ENCODE measurements at regions not wholly inside any gene's neighbourhood (a gene's known extent, or its start where the extent isn't known, plus 50 kb on each side); places are given as distances from the start of the nearest gene placed in this dataset.

DNA sequence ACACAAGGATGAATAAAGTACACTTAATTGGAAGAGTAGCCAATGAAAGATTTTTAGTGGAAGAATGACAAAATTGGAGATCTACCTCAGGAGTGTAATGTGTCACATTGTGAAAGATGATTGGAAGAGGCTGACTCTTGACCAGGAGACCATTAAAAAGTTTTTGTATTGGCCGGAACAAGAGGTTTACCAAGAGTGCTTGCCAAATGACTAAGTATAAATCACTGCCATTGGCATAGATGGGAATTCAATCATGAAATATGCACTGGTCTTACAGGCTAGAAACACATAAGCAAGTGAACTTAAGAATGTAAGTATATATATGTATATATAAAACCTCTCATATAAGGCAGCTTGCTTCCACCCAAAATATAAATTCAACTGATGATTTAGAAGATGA lies 58.7 kb upstream of the TFEC start:
- no peak for TF ChIP-seq EZH2 (IDR thresholded peaks at IDR 0.05; ENCODE audit: low read length)
- TF ChIP-seq, protein P1, sequence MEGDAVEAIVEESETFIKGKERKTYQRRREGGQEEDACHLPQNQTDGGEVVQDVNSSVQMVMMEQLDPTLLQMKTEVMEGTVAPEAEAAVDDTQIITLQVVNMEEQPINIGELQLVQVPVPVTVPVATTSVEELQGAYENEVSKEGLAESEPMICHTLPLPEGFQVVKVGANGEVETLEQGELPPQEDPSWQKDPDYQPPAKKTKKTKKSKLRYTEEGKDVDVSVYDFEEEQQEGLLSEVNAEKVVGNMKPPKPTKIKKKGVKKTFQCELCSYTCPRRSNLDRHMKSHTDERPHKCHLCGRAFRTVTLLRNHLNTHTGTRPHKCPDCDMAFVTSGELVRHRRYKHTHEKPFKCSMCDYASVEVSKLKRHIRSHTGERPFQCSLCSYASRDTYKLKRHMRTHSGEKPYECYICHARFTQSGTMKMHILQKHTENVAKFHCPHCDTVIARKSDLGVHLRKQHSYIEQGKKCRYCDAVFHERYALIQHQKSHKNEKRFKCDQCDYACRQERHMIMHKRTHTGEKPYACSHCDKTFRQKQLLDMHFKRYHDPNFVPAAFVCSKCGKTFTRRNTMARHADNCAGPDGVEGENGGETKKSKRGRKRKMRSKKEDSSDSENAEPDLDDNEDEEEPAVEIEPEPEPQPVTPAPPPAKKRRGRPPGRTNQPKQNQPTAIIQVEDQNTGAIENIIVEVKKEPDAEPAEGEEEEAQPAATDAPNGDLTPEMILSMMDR (optimal IDR thresholded peaks at IDR 0.05 in 1 of 3, IDR thresholded peaks at IDR 0.05 in 1 of 3, conservative IDR thresholded peaks at IDR 0.05 in 1 of 3; ENCODE audit: extremely low read depth in 1 of 3, insufficient read depth in 2 of 3, low read length in 3 of 3) = no peak
- DNase-seq (ENCODE audit: low read depth, low spot score) (no peak), FAIRE-seq (no peak)
- no peaks in the 10 kb centered on the region for H3K79me2 ChIP-seq (ENCODE audit: control insufficient read depth, insufficient read depth, low read length)
- dilution Hi-C loops (cut with MboI; ENCODE audit: extremely low pct_ligation_motif_present, low sequenced_read_pairs) = no loop called here
- H3K27me3 ChIP-seq (ENCODE audit: control insufficient read depth, extremely low read depth, insufficient read depth, low read length) = no peaks in the 10 kb centered on the region
- no peak overlapping the region for H3K9ac ChIP-seq (ENCODE audit: control insufficient read depth, extremely low read depth, insufficient read depth, low read length)
- H3K27ac ChIP-seq (ENCODE audit: control insufficient read depth, insufficient read depth, low read length) = no peak overlapping the region
- H3K4me2 ChIP-seq (ENCODE audit: control insufficient read depth, extremely low read depth, insufficient read depth, low read depth, low read length) = no peak overlapping the region
- H3K4me1 ChIP-seq (ENCODE audit: control insufficient read depth, extremely low read depth, insufficient read depth, low read length) = no peaks in the 10 kb centered on the region
- no peaks in the 10 kb centered on the region for H3K9me1 ChIP-seq (ENCODE audit: control insufficient read depth, extremely low read depth, insufficient read depth, low read length)
- no peak overlapping the region for H3K4me3 ChIP-seq (ENCODE audit: control insufficient read depth in 2 of 3, extremely low read depth in 1 of 3, insufficient read depth in 2 of 3, low read depth in 1 of 3, low read length in 3 of 3)
- no peaks in the 10 kb centered on the region for H3K36me3 ChIP-seq (ENCODE audit: control insufficient read depth in 2 of 2, extremely low read depth in 1 of 2, insufficient read depth in 2 of 2, low read length in 2 of 2)
- H3K9me3 ChIP-seq (ENCODE audit: control insufficient read depth, low read depth, low read length) = no peaks in the 10 kb centered on the region
- H2AFZ ChIP-seq (ENCODE audit: control insufficient read depth, low read length) = no peak overlapping the region
- H4K20me1 ChIP-seq (ENCODE audit: control insufficient read depth, extremely low read depth, insufficient read depth, low read length) = no peaks in the 10 kb centered on the region

DNA sequence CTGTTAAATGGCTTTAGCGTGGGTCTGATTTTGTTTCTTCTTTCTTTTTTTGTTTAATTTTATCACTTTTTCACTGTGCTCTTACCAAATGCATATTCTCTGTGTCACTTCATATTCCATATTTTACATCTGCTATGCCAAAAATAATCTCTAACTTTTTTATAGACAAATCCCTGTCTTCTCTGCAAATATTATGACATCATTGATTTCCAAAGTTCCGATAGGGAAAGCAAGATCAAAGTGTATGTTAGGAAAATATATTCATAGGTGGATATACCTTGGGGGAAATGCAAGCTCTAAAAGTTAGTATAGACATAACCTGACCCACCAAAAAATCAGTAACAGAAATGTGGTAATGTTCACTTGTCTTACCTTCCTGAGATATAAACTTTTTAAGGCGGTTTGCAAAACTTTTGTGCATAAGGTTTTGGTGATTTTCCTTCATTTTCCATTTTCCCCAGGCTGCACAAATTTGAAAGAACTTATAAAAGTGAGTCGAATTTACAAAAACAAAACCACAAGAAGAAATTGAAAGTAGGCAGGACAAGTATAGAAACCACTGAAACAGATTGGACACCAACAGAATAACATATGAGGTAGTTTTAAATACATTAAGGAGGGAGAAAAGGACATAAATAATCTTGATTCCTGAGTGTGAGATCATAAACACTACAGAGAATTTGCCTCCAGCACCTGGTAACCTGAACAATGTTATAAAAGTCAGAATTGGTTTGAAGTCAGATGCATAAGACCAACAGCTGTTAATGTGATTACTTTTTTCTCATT lies 63.1 kb upstream of the TFEC start:
- no peak overlapping the region for H3K4me2 ChIP-seq (ENCODE audit: control insufficient read depth, extremely low read depth, insufficient read depth, low read depth, low read length)
- DNase-seq (ENCODE audit: low read depth, low spot score) (no peak), FAIRE-seq (no peak)
- H3K9me3 ChIP-seq (ENCODE audit: control insufficient read depth, low read depth, low read length) = no peaks in the 10 kb centered on the region
- no peak overlapping the region for H2AFZ ChIP-seq (ENCODE audit: control insufficient read depth, low read length)
- no peaks in the 10 kb centered on the region for H3K27me3 ChIP-seq (ENCODE audit: control insufficient read depth, extremely low read depth, insufficient read depth, low read length)
- dilution Hi-C loops (cut with MboI; ENCODE audit: extremely low pct_ligation_motif_present, low sequenced_read_pairs) = no loop called here
- H3K27ac ChIP-seq (ENCODE audit: control insufficient read depth, insufficient read depth, low read length) = no peak overlapping the region
- no peaks in the 10 kb centered on the region for H4K20me1 ChIP-seq (ENCODE audit: control insufficient read depth, extremely low read depth, insufficient read depth, low read length)
- H3K9me1 ChIP-seq (ENCODE audit: control insufficient read depth, extremely low read depth, insufficient read depth, low read length) = no peaks in the 10 kb centered on the region
- no peaks in the 10 kb centered on the region for H3K36me3 ChIP-seq (ENCODE audit: control insufficient read depth in 2 of 2, extremely low read depth in 1 of 2, insufficient read depth in 2 of 2, low read length in 2 of 2)
- TF ChIP-seq, protein P1 (optimal IDR thresholded peaks at IDR 0.05 in 1 of 3, IDR thresholded peaks at IDR 0.05 in 1 of 3, conservative IDR thresholded peaks at IDR 0.05 in 1 of 3; ENCODE audit: extremely low read depth in 1 of 3, insufficient read depth in 2 of 3, low read length in 3 of 3) = no peak
- TF ChIP-seq EZH2 (IDR thresholded peaks at IDR 0.05; ENCODE audit: low read length) = no peak
- peaks cover 10% of the 10 kb centered on the region for H3K4me1 ChIP-seq (ENCODE audit: control insufficient read depth, extremely low read depth, insufficient read depth, low read length)
- H3K9ac ChIP-seq (ENCODE audit: control insufficient read depth, extremely low read depth, insufficient read depth, low read length) = no peak overlapping the region
- H3K4me3 ChIP-seq (ENCODE audit: control insufficient read depth in 2 of 3, extremely low read depth in 1 of 3, insufficient read depth in 2 of 3, low read depth in 1 of 3, low read length in 3 of 3) = no peak overlapping the region
- H3K79me2 ChIP-seq (ENCODE audit: control insufficient read depth, insufficient read depth, low read length) = no peaks in the 10 kb centered on the region

Data from keratinocyte (primary cell).